Common myeloid progenitor, CD34-positive (primary cell): ENCODE measurements at regions not wholly inside any gene's neighbourhood (a gene's known extent, or its start where the extent isn't known, plus 50 kb on each side); places are given as distances from the start of the nearest gene placed in this dataset.

ENCODE experiments used
- CTCF ChIA-PET: fragments of 350-600 bp; sonication (Branson Sonifier 250); formaldehyde crosslinking; loops from one replicate; lab custom pipeline; 2021; ENCODE audit warnings: antibody characterized with exemption; lab: Charles Lee
- POLR2A ChIA-PET: fragments of 350-600 bp; sonication (Branson Sonifier 250); formaldehyde crosslinking; loops from one replicate; lab custom pipeline; 2021; ENCODE audit warnings: antibody characterized with exemption; lab: Charles Lee
- DNase-seq, 3 donors: peaks; one replicate each; pipeline versions ENCODE4 v3.0.0 to v3.0.0-alpha.2; 2013
- H3K27ac ChIP-seq, 2 experiments: 1 replicate in 1 of 2; 2 replicates in 1 of 2; pipeline ENCODE4 v1.7.0; 2013; ENCODE audit warnings: inconsistent platforms in 2 of 2, low read length in 2 of 2, mild to moderate bottlenecking in 2 of 2, low read depth in 1 of 2, moderate library complexity in 1 of 2; ENCODE audit not compliant: severe bottlenecking in 2 of 2, insufficient read depth in 1 of 2, poor library complexity in 1 of 2
- H3K27me3 ChIP-seq, 5 experiments: replicated peaks in 2 of 5; 1 replicate in 3 of 5; 2 replicates in 2 of 5; pipeline versions ENCODE4 v1.6.1 to v1.7.0; 2013; ENCODE audit warnings: low read length in 4 of 5, mild to moderate bottlenecking in 2 of 5, moderate library complexity in 2 of 5, inconsistent platforms in 1 of 5; ENCODE audit not compliant: insufficient read depth in 5 of 5, control insufficient read depth in 4 of 5
- H3K36me3 ChIP-seq, 4 experiments: 1 replicate in 2 of 4; 2 replicates in 2 of 4; pipeline versions ENCODE4 v1.6.1 to v1.7.0; 2013; ENCODE audit warnings: low read length in 3 of 4, control low read depth in 1 of 4, mild to moderate bottlenecking in 1 of 4; ENCODE audit not compliant: control insufficient read depth in 4 of 4, insufficient read depth in 4 of 4
- H3K4me1 ChIP-seq, 4 experiments: 1 replicate in 3 of 4; 2 replicates in 1 of 4; pipeline versions ENCODE4 v1.6.1 to v1.7.1; 2013; ENCODE audit warnings: low read length in 3 of 4, mild to moderate bottlenecking in 3 of 4, control low read depth in 1 of 4, inconsistent platforms in 1 of 4, moderate library complexity in 1 of 4; ENCODE audit not compliant: control insufficient read depth in 4 of 4, insufficient read depth in 4 of 4; ENCODE audit errors: control extremely low read depth in 1 of 4
- H3K4me3 ChIP-seq, 7 experiments: 1 replicate in 4 of 7; 2 replicates in 3 of 7; pipeline versions ENCODE4 v1.5.1 to v1.7.0; 2013; ENCODE audit warnings: mild to moderate bottlenecking in 7 of 7, low read length in 6 of 7, moderate library complexity in 6 of 7, inconsistent platforms in 2 of 7, low read depth in 2 of 7, control low read depth in 1 of 7; ENCODE audit not compliant: insufficient read depth in 4 of 7, control insufficient read depth in 1 of 7; ENCODE audit errors: extremely low read depth in 1 of 7
- H3K9me3 ChIP-seq, 5 experiments: 1 replicate in 4 of 5; 2 replicates in 1 of 5; pipeline versions ENCODE4 v1.6.1 to v1.7.1; 2013; ENCODE audit warnings: low read length in 4 of 5, mild to moderate bottlenecking in 2 of 5, inconsistent platforms in 1 of 5, low read depth in 1 of 5, moderate library complexity in 1 of 5; ENCODE audit not compliant: control insufficient read depth in 4 of 5, insufficient read depth in 2 of 5; ENCODE audit errors: control extremely low read depth in 1 of 5
- WGBS: methylation state at CpG from one replicate; pipeline ENCODE4 v1.1.5; 2013; ENCODE audit not compliant: insufficient coverage; 5-methylcytosine and 5-hydroxymethylcytosine counted together

- Histone ChIP-seq H3K4me3 (no peak overlapping the region), H3K27ac (no peak overlapping the region), H3K9me3 (no peaks in the 10 kb centered on the region), H3K4me1 (no peaks in the 10 kb centered on the region), H3K27me3 (no peaks in the 10 kb centered on the region), H3K36me3 (no peaks in the 10 kb centered on the region)
- POLR2A ChIA-PET: no interaction called here
- CTCF ChIA-PET: no interaction called here
- 100% methylated on average over 1 of the region's 4 CpGs for WGBS
- DNase-seq: no peak
These were observed 1094.0 kb upstream of the KLHL29 start for GRCh38 chr2:22290909-22291473.

- WGBS: 94% methylated on average over 4 of the region's 6 CpGs
These were observed 1083.8 kb upstream of the KLHL29 start for GRCh38 chr2:22301228-22301627.

GRCh38 chr2:22326250-22326649, 1058.7 kb upstream of the KLHL29 start:
- H3K27ac ChIP-seq: no peak overlapping the region
- H3K4me3 ChIP-seq: no peak overlapping the region
- DNase-seq: no peak
- H3K4me1 ChIP-seq: no peaks in the 10 kb centered on the region
- H3K36me3 ChIP-seq: no peaks in the 10 kb centered on the region
- H3K9me3 ChIP-seq: no peaks in the 10 kb centered on the region
- WGBS: 45% methylated on average over 4 of the region's 4 CpGs
- POLR2A ChIA-PET: no interaction called here
- H3K27me3 ChIP-seq: no peaks in the 10 kb centered on the region
- CTCF ChIA-PET: no interaction called here

More at GRCh38 chr2:22301228-22301627, 1083.8 kb upstream of the KLHL29 start:
- no peak overlapping the region for H3K4me3 ChIP-seq
- no peaks in the 10 kb centered on the region for H3K27me3 ChIP-seq
- ChIA-PET POLR2A (no interaction called here), CTCF (no interaction called here)
- H3K27ac ChIP-seq: no peak overlapping the region
- H3K36me3 ChIP-seq: no peaks in the 10 kb centered on the region
- no peak for DNase-seq
- no peaks in the 10 kb centered on the region for H3K9me3 ChIP-seq
- no peaks in the 10 kb centered on the region for H3K4me1 ChIP-seq

GRCh38 chr2:22329211-22330154, 1055.5 kb upstream of the KLHL29 start:
- no peaks in the 10 kb centered on the region for H3K4me1 ChIP-seq
- no peaks in the 10 kb centered on the region for H3K27me3 ChIP-seq
- no peak overlapping the region for H3K27ac ChIP-seq
- 95% methylated on average over 7 of the region's 10 CpGs for WGBS
- H3K9me3 ChIP-seq: no peaks in the 10 kb centered on the region
- ChIA-PET CTCF (interaction anchor here (1.5 kb wide), 1 partner anchor 26 kb away, joined by 3 read pairs; no protein-coding TSS in a partner anchor), POLR2A (no interaction called here)
- no peak overlapping the region for H3K4me3 ChIP-seq
- no peaks in the 10 kb centered on the region for H3K36me3 ChIP-seq
- DNase-seq: no peak

DNA sequence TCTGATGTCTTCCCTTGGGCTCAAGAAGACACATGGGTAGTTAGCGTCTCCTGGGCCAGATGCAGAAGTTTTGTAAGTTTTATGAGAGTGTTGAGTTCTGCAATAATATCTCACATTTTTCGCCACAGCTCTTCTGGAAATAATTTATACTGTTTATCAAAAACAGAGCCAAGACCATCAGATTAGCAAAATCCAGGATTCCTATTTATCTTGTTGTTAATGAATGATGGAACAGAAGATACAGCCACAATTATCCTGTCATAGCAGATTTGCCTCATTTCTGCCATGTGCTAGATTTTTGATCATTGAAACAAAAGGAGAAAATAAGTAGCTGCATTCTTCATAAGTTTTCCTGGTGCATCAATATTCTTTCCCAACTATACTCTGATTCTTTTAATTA, 1048.6 kb upstream of the KLHL29 start:
- H3K36me3 ChIP-seq: no peaks in the 10 kb centered on the region
- no peaks in the 10 kb centered on the region for H3K4me1 ChIP-seq
- H3K4me3 ChIP-seq: no peak overlapping the region
- H3K9me3 ChIP-seq: no peaks in the 10 kb centered on the region
- no CpG with 5 or more reads among the region's 2 CpGs for WGBS
- no peaks in the 10 kb centered on the region for H3K27me3 ChIP-seq
- H3K27ac ChIP-seq: no peak overlapping the region
- ChIA-PET POLR2A (no interaction called here), CTCF (no interaction called here)
- no peak for DNase-seq

DNA sequence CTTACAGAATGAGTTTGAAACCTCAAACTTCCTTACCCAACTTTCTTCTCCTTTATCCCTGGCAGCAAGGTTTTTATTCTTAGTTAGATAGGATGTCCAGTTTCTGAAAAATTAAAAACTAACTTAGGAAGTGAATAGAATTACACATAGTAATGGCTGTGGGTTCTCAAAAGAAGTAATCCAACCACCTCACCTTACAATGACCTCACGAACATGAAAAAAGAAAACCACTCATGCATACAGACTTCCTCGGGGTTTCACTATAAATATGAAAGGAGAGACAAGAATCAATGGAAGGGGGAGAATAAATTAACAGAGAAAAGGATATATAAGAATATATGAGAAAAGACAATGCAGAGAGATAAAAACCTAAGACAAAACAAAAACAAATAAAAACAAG, 1044.3 kb upstream of the KLHL29 start:
- WGBS: no CpG with 5 or more reads among the region's 2 CpGs
- Histone ChIP-seq H3K27ac (no peak overlapping the region), H3K9me3 (no peaks in the 10 kb centered on the region), H3K27me3 (no peaks in the 10 kb centered on the region), H3K4me3 (no peak overlapping the region), H3K36me3 (no peaks in the 10 kb centered on the region), H3K4me1 (no peaks in the 10 kb centered on the region)
- DNase-seq: no peak
- ChIA-PET CTCF (no interaction called here), POLR2A (no interaction called here)

DNA sequence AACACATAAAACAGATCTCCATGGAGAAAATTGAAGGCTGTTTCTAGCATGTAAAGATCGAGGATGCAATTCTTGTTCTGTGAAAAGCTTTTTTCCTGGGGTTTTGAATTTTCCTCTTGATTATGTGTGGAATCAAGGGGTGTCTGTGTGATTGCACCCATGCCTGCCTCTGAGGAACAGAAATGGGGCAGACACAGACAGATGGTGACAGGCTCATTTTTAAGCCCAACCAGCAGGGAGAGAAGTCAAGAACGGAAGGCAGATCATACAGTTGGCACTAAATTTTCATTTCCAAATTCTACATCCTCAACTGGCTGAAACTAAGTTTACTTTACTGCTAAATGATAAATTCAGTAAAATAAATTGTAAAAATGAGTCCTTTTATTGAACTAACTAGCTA, 1037.7 kb upstream of the KLHL29 start:
- DNase-seq: no peak
- H3K4me1 ChIP-seq: no peaks in the 10 kb centered on the region
- H3K36me3 ChIP-seq: no peaks in the 10 kb centered on the region
- CTCF ChIA-PET: no interaction called here
- no peaks in the 10 kb centered on the region for H3K27me3 ChIP-seq
- H3K9me3 ChIP-seq: no peaks in the 10 kb centered on the region
- H3K27ac ChIP-seq: no peak overlapping the region
- POLR2A ChIA-PET: no interaction called here
- no peak overlapping the region for H3K4me3 ChIP-seq
- WGBS: no CpG with 5 or more reads among the region's 2 CpGs
